H9 (cell line): ENCODE measurements at regions not wholly inside any gene's neighbourhood (a gene's known extent, or its start where the extent isn't known, plus 50 kb on each side); places are given as distances from the start of the nearest gene placed in this dataset.

ENCODE experiments used
- DNase-seq: peaks from one replicate; pipeline ENCODE4 v3.0.0-alpha.2; 2017
- H2AFZ ChIP-seq: one replicate; pipeline ENCODE4 v1.6.1; 2013; ENCODE audit warnings: mild to moderate bottlenecking, low read length, control low read depth, moderate library complexity
- H2AK5ac ChIP-seq: 2 replicates; pipeline ENCODE4 v1.6.1; 2013; ENCODE audit warnings: low read length, control low read depth, mixed read lengths; ENCODE audit not compliant: insufficient read length
- H2BK120ac ChIP-seq: one replicate; pipeline ENCODE4 v1.6.1; 2013; ENCODE audit warnings: low read depth, mild to moderate bottlenecking, low read length, control low read depth, inconsistent platforms; ENCODE audit not compliant: poor library complexity, severe bottlenecking
- H2BK12ac ChIP-seq: 2 replicates; pipeline ENCODE4 v1.6.1; 2013; ENCODE audit warnings: low read length, control low read depth, mixed read lengths, low read depth; ENCODE audit not compliant: insufficient read length
- H2BK15ac ChIP-seq: 2 replicates; pipeline ENCODE4 v1.6.1; 2013; ENCODE audit warnings: low read depth, low read length, control low read depth
- H2BK20ac ChIP-seq: one replicate; pipeline ENCODE4 v1.6.1; 2013; ENCODE audit warnings: low read depth, mild to moderate bottlenecking, low read length, control low read depth, inconsistent platforms; ENCODE audit not compliant: poor library complexity, severe bottlenecking
- H2BK5ac ChIP-seq: 2 replicates; pipeline ENCODE4 v1.6.1; 2013; ENCODE audit warnings: low read length, control low read depth, mixed read lengths; ENCODE audit not compliant: insufficient read length
- H3K14ac ChIP-seq: 2 replicates; pipeline ENCODE4 v1.6.1; 2013; ENCODE audit warnings: low read length, control low read depth; ENCODE audit not compliant: insufficient read depth
- H3K18ac ChIP-seq: 2 replicates; pipeline ENCODE4 v1.6.1; 2013; ENCODE audit warnings: low read depth, mild to moderate bottlenecking, mixed read lengths, low read length, control low read depth; ENCODE audit not compliant: insufficient read length
- H3K23ac ChIP-seq: 2 replicates; pipeline ENCODE4 v1.6.1; 2013; ENCODE audit warnings: low read length, control low read depth, mixed read lengths, low read depth; ENCODE audit not compliant: insufficient read length
- H3K23me2 ChIP-seq: 2 replicates; pipeline ENCODE4 v1.6.1; 2013; ENCODE audit warnings: low read depth, mild to moderate bottlenecking, mixed read lengths, low read length, control low read depth; ENCODE audit not compliant: insufficient read length, poor library complexity, severe bottlenecking
- H3K27ac ChIP-seq: 2 replicates; pipeline ENCODE4 v1.5.1; 2013; ENCODE audit warnings: low read length, control low read depth, mixed read lengths, low read depth; ENCODE audit not compliant: insufficient read length
- H3K27me3 ChIP-seq: 2 replicates; pipeline ENCODE4 v1.6.1; 2013; ENCODE audit warnings: low read length, control low read depth, inconsistent platforms; ENCODE audit not compliant: insufficient read depth
- H3K4ac ChIP-seq: 2 replicates; pipeline ENCODE4 v1.6.1; 2013; ENCODE audit warnings: low read depth, mild to moderate bottlenecking, control low read depth, inconsistent platforms, low read length, moderate library complexity
- H3K4me1 ChIP-seq: 2 replicates; pipeline ENCODE4 v1.6.1; 2013; ENCODE audit warnings: low read length, control low read depth, inconsistent platforms; ENCODE audit not compliant: insufficient read depth
- H3K4me2 ChIP-seq: 2 replicates; pipeline ENCODE4 v1.6.1; 2013; ENCODE audit warnings: low read length, control low read depth, mixed read lengths; ENCODE audit not compliant: insufficient read length, insufficient read depth
- H3K56ac ChIP-seq: 2 replicates; pipeline ENCODE4 v1.6.1; 2013; ENCODE audit warnings: low read depth, mild to moderate bottlenecking, mixed read lengths, low read length, control low read depth; ENCODE audit not compliant: insufficient read length
- H3K79me1 ChIP-seq: 2 replicates; pipeline ENCODE4 v1.6.1; 2013; ENCODE audit warnings: low read depth, mild to moderate bottlenecking, moderate library complexity, low read length, control low read depth, inconsistent platforms; ENCODE audit not compliant: insufficient read depth, poor library complexity, severe bottlenecking
- H3K79me2 ChIP-seq: 2 replicates; pipeline ENCODE4 v1.6.1; 2013; ENCODE audit warnings: low read length, control low read depth, inconsistent platforms; ENCODE audit not compliant: insufficient read depth
- H3K9ac ChIP-seq: 2 replicates; pipeline ENCODE4 v1.6.1; 2013; ENCODE audit warnings: low read length, control low read depth, mixed read lengths; ENCODE audit not compliant: insufficient read length; ENCODE audit errors: extremely low read depth
- H3K9me3 ChIP-seq: one replicate; pipeline ENCODE4 v1.6.1; 2013; ENCODE audit warnings: low read depth, low read length, inconsistent platforms; ENCODE audit not compliant: control insufficient read depth
- H3T11ph ChIP-seq: one replicate; pipeline ENCODE4 v1.6.1; 2013; ENCODE audit warnings: mild to moderate bottlenecking, low read length, control low read depth, inconsistent platforms
- H4K20me1 ChIP-seq: one replicate; pipeline ENCODE4 v1.6.1; 2013; ENCODE audit not compliant: control insufficient read depth, insufficient read length, insufficient read depth
- H4K5ac ChIP-seq: 2 replicates; pipeline ENCODE4 v1.6.1; 2013; ENCODE audit warnings: low read depth, mild to moderate bottlenecking, mixed read lengths, low read length, control low read depth; ENCODE audit not compliant: insufficient read length
- H4K8ac ChIP-seq: replicated peaks from 2 replicates; pipeline ENCODE4 v1.6.1; 2013; ENCODE audit warnings: low read length, control low read depth, mixed read lengths, low read depth; ENCODE audit not compliant: insufficient read length
- H4K91ac ChIP-seq: 2 replicates; pipeline ENCODE4 v1.6.1; 2013; ENCODE audit warnings: low read depth, mild to moderate bottlenecking, moderate library complexity, mixed read lengths, low read length, control low read depth; ENCODE audit not compliant: insufficient read length
- H3K27ac Mint-ChIP-seq, 3 experiments: 2 replicates in 2 of 3; 3 replicates in 1 of 3; pipeline ENCODE4 v1.8.0; 2020 to 2021; ENCODE audit warnings: mixed read lengths in 3 of 3, mild to moderate bottlenecking in 1 of 3, moderate library complexity in 1 of 3
- H3K27me3 Mint-ChIP-seq: 2 replicates; pipeline ENCODE4 v1.8.0; 2021; ENCODE audit warnings: low read depth, mild to moderate bottlenecking, moderate library complexity, mixed read lengths
- H3K36me3 Mint-ChIP-seq, 3 experiments: 2 replicates in 2 of 3; 3 replicates in 1 of 3; pipeline ENCODE4 v1.8.0; 2020 to 2021; ENCODE audit warnings: low read depth in 3 of 3, mixed read lengths in 3 of 3; ENCODE audit not compliant: insufficient read depth in 1 of 3
- H3K4me1 Mint-ChIP-seq, 2 experiments: 2 replicates each; pipeline ENCODE4 v1.8.0; 2020; ENCODE audit warnings: mixed read lengths in 2 of 2
- H3K4me3 Mint-ChIP-seq, 2 experiments: 2 replicates in 1 of 2; 3 replicates in 1 of 2; pipeline ENCODE4 v1.8.0; 2020 to 2021; ENCODE audit warnings: mild to moderate bottlenecking in 2 of 2, mixed read lengths in 2 of 2, moderate library complexity in 1 of 2
- H3K9me3 Mint-ChIP-seq, 2 experiments: 2 replicates in 1 of 2; 3 replicates in 1 of 2; pipeline ENCODE4 v1.8.0; 2020; ENCODE audit warnings: mild to moderate bottlenecking in 2 of 2, mixed read lengths in 2 of 2, moderate library complexity in 1 of 2
- WGBS: extraction: QIAGEN DNeasy Blood & Tissue Kit; methylation state at CpG from one replicate; pipeline ENCODE4 v1.1.7; 2013; ENCODE audit warnings: missing lambda C conversion rate, low lambda C conversion rate, mixed read lengths; ENCODE audit not compliant: insufficient read length; ENCODE audit errors: extremely low coverage; 5-methylcytosine and 5-hydroxymethylcytosine counted together
- TF ChIP-seq, protein P1 (sequence below): fragments of 200-600 bp; sonication (generic); conservative IDR thresholded peaks from 3 replicates; pipeline ENCODE4 v1.8.0; 2021; ENCODE audit warnings: antibody characterized with exemption, mild to moderate bottlenecking

DNA sequence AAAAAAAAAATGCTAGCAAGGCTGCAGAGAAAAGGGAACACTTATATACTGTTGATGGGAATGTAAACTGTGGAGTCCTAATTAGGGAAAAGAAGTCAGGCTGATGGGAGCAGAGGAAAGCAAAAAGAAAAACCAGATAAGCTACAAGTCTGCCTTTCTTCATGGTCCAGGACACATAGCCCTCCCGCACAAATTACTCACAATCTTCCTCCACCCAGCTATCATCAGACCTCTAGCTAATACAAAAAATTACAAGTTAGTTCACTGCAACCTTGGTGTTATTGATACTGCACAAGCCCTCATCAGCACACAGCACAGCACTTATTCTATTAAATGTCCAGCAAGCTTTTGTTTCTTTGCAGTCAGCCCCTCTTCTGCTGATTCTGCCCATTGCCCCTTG, 186.0 kb upstream of the ADRA1B start:
- no peak overlapping the region for H3T11ph ChIP-seq
- DNase-seq = no peak
- no peak overlapping the region for H3K14ac ChIP-seq
- no CpG with 5 or more reads among the region's 1 CpG for WGBS
- H2BK120ac ChIP-seq = no peak overlapping the region
- H3K4ac ChIP-seq = no peak overlapping the region
- H3K27ac ChIP-seq = no peak overlapping the region
- Mint-ChIP-seq H3K9me3 (no peaks in the 10 kb centered on the region), H3K4me1 (peaks cover 4 to 5% of the 10 kb centered on the region in 2 experiments), H3K4me3 (no peak overlapping the region), H3K36me3 (no peaks in the 10 kb centered on the region), H3K27ac (no peak overlapping the region), H3K27me3 (no peaks in the 10 kb centered on the region; the same call in 1 of the 2 replicates)
- no peaks in the 10 kb centered on the region for H4K20me1 ChIP-seq
- H4K8ac ChIP-seq = no peak overlapping the region
- H2AK5ac ChIP-seq = no peak overlapping the region
- H3K9ac ChIP-seq = no peak overlapping the region
- H2BK20ac ChIP-seq = no peak overlapping the region
- no peak overlapping the region for H3K4me2 ChIP-seq
- H2BK5ac ChIP-seq = no peak overlapping the region
- no peak overlapping the region for H4K5ac ChIP-seq
- no peaks in the 10 kb centered on the region for H3K4me1 ChIP-seq
- H3K23me2 ChIP-seq = no peaks in the 10 kb centered on the region
- H3K56ac ChIP-seq = no peak overlapping the region
- H3K79me1 ChIP-seq = no peaks in the 10 kb centered on the region
- H4K91ac ChIP-seq = no peak overlapping the region
- H3K27me3 ChIP-seq = no peaks in the 10 kb centered on the region
- H3K18ac ChIP-seq = no peak overlapping the region
- H3K9me3 ChIP-seq = no peaks in the 10 kb centered on the region
- H2BK12ac ChIP-seq = no peak overlapping the region
- no peak overlapping the region for H2AFZ ChIP-seq
- H3K23ac ChIP-seq = no peak overlapping the region
- TF ChIP-seq, protein P1, sequence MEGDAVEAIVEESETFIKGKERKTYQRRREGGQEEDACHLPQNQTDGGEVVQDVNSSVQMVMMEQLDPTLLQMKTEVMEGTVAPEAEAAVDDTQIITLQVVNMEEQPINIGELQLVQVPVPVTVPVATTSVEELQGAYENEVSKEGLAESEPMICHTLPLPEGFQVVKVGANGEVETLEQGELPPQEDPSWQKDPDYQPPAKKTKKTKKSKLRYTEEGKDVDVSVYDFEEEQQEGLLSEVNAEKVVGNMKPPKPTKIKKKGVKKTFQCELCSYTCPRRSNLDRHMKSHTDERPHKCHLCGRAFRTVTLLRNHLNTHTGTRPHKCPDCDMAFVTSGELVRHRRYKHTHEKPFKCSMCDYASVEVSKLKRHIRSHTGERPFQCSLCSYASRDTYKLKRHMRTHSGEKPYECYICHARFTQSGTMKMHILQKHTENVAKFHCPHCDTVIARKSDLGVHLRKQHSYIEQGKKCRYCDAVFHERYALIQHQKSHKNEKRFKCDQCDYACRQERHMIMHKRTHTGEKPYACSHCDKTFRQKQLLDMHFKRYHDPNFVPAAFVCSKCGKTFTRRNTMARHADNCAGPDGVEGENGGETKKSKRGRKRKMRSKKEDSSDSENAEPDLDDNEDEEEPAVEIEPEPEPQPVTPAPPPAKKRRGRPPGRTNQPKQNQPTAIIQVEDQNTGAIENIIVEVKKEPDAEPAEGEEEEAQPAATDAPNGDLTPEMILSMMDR = no peak
- no peaks in the 10 kb centered on the region for H3K79me2 ChIP-seq
- H2BK15ac ChIP-seq = no peak overlapping the region
